Amygdala (tissue), 56 donors: ENCODE measurements at regions not wholly inside any gene's neighbourhood (a gene's known extent, or its start where the extent isn't known, plus 50 kb on each side); places are given as distances from the start of the nearest gene placed in this dataset.

Experiments used
- DNase-seq, 56 donors: peaks; one replicate each; lab custom pipeline; 2025; lab: John Stamatoyannopoulos, UW

DNA sequence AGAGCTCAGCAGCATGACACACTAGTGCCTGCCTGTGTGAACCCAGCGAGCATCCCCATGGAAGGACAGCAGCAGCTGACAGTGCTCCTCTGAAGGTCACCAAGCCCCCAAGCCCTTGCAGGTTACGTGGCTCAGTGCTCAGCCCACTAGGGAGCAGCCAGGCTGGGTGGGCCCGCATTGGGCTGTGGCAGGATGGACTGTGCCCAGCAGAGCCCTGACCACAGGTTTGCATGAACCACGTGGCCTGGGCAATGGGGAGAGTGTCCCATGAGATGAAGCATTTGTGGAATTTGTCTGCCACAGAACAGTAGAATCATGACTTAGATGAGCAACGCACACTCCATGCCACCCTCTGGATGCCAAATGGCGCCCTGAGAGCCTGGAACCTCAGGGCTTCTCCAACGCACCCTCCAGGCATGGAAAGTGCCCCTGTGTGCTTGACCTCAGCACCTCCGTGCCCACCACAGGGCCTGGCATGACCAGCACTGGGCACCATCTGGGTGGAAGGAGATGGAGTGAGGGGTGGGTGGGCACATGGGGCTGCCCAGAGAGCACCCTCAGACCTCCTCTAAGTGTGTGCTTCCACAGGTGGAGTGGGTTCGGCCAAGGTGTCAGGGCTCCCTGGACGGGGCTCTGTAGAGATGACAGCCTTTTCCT is 216.1 kb upstream of the RAB6C start:
- DNase-seq, result no peak

DNA sequence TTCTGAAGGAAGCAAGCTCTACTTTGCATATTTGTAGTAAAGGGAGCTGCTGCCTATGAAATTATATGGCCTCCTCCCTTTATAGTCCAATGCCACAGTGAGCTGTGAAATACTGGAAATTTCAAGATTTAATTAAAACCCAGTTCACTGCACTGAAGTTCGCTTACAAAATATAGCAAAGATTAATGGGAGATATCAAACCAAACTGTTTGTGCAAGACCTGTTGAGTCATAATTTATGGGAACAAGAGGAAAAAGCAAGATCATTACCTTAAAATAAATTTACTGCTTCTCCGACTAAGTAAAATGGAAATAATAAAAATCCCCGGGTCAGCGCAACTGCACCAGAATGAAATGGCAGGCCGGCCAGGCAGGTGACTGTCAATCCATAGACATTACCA is 215.5 kb upstream of the RAB6C start:
- no peak for DNase-seq

- no peak for DNase-seq
Measured at GRCh38 chr2:129764376-129765325, 214.8 kb upstream of the RAB6C start.

GRCh38 chr2:129765326-129765677 is 214.2 kb upstream of the RAB6C start:
- no peak for DNase-seq

DNA sequence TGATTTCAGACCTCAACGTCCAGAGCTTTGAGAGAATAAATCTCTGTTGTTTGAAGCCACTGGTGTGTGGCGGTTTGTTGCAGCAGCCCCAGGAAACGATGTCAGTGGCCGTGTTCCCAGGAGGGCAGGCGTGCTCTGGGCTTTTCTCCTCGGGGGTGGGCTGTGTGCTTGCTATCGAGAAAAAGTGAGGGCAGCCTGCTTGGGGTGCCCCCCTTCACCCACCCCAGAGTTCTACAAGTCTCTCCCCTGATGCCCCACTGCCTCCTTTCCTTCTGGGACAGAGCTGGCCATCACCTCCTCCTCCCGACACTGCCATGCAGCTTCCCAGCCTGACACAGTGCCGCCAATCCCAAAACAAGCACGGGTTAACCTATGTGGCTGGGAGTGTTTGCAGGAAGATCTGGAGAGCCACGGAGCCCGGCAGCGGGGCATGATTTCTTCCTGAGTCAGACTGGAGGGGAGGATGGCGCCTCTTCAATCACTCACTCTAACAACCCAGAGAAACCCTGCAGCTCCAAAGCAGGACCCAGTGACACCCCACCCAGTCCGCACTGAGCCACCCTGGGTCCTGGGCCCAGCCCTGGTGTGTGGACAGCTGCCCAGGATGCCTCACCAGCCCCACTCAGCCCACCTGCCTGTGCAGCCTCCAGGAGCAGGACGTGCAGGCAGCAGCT is 213.7 kb upstream of the RAB6C start:
- no peak for DNase-seq

DNA sequence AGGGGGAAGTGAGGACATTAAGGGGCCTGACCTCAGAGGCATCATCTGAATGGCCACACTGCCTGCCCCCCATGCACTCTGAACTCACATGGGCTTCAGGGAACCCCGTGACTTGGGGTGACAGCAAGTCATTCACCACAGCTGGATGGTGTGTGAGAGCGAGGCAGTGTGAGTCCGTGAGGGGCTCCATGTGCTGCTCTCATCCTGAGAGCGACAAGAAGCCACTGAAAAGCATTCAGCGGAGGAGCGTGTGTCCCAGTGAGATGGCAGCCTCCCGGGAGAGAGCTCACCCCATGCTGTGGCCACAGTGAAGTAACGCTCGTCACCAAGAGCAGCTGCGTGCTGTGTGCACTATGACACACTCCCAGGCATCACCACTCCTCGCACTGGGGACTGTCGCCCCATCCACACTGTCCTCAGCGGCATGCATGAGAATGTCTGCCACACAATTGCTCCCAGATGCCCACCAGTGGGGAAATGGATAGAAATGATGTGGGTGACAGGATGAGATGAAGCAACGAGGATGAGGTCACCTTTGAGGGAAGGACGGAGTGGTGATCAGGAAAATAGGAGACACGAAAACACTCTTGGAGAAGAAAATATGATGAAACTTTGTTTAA is 213.0 kb upstream of the RAB6C start:
- DNase-seq, result no peak

GRCh38 chr2:129767346-129768035 is 212.0 kb upstream of the RAB6C start:
- DNase-seq, result no peak

- DNase-seq, result no peak
Measured at GRCh38 chr2:129768036-129768386, 211.5 kb upstream of the RAB6C start.

DNA sequence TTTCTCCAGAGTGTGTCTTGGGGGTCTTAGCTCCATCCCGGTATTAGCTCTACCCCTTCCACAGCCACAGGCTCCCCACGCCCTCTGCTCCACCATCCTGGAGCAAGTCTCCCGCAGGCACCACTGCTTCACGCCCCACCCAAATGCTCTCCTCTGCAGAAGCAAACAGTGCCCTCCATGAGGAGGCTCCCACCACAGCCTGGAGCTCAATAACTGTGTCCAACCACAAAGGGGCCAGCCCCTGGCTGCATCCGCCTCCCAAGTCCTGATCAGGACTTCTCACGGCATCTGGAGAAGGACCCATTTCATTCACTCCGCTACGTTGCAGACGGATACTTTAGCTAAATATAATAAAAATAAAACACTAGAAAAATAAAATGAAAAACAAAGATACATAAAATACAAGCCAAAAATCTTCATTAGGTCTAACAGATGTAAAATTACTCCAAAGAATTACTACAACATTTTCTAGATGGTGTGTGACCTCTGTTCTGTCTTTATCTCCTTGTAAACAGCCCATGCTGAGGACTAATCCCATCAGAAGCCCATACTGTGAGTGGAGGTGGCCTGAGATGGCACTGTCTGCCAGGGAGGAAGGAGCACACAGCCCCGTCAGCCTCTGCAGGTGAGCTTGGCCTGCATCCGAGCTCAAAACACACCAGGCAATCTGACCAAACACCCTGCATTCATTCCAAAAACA is 210.8 kb upstream of the RAB6C start:
- DNase-seq, result no peak

DNA sequence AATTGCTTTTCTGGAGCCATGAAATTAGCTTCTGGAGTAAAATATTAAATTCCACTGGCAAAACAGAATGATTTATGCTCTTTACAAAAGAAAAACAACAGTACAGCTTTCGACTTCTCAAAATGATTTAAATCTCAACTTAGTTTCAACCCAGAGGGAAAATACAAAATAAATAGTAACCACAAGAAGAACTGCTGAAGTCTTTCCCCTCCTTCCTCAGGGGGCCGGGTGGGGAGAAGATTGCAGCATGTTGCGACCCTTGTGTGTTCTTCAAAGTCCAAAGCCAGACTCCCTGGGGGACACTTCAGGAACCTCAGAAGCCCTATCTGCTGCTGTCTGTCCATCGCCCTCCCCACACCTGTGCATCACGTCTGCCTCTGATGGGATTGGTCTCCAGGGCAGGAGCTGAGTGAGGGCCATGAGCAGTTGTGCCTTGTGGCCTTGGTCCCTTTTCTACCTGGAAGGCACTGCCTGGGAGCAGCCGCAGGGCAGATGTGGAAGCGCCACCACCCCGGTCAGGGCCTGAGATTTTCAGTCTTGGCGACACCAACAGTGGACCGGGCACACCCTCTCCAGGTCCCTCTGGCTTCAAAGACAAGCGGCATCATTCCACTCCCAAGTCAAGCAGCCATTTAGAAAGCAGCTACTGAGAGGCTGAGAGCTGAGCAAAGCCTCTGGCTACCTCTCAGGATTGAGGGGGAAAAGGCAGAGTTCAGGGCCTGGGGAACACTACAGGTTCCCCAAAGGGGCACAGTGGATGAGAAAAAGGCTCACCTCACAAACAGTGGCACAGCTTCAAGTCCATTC is 210.1 kb upstream of the RAB6C start:
- no peak for DNase-seq

DNA sequence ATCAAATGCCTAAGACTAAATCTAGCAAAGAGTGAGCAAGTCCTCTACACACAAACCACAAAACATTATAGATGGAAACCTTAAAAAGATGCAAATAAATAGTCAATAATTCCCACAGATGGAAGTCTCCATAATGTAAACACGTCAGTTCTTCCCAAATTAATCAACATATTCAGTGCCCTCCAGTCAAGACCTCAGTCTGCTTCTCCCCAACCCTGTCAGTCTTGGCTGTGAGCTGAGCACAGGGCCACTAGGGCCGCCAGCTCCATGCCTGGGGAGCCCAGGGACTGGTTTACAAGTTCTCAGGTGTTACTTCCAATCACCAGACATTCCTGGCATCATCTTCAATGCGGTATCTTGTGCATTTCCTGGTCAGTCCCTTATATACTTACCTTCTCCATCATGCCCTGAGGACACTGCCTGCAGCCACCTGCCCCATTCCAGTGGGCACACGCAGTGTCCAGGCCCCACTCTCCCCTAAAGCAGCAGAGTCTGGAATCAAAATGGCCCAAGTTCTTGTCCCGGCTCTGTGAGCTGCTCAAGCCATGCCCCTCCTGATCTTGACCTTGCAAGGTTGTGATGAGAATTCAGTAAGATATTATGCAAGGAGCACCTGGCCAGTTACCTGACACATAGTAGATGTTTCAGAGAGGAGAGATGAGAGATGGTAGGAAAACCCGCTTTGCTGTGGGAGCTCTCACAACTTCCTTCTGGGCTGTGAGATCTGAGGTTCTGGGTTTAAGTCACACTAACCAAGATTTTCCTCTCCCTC is 207.9 kb upstream of the RAB6C start:
- DNase-seq, result no peak

- no peak for DNase-seq
Measured at GRCh38 chr2:129772190-129772579, 207.3 kb upstream of the RAB6C start.

- no peak for DNase-seq
Measured at GRCh38 chr2:129775952-129776653, 203.4 kb upstream of the RAB6C start.

DNA sequence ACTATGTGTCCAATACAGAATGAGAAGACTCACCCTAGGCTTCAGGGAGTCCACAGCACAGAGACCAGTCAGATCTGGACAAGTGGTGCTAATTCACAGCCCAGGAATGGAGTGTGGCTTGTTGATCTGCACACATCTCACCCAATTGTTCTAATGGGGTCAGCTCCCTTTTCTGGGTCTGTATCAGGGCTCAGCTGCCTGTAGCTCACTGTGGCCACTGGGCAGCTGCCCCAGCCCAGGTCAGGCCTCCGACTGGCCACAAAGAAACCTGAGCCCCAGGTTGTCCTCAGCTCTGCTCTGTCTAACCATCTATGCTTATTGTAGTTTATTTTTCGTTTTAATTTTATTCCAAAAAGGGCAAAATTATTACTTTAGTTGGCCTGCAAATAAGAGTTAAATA is 202.3 kb upstream of the RAB6C start:
- no peak for DNase-seq

DNA sequence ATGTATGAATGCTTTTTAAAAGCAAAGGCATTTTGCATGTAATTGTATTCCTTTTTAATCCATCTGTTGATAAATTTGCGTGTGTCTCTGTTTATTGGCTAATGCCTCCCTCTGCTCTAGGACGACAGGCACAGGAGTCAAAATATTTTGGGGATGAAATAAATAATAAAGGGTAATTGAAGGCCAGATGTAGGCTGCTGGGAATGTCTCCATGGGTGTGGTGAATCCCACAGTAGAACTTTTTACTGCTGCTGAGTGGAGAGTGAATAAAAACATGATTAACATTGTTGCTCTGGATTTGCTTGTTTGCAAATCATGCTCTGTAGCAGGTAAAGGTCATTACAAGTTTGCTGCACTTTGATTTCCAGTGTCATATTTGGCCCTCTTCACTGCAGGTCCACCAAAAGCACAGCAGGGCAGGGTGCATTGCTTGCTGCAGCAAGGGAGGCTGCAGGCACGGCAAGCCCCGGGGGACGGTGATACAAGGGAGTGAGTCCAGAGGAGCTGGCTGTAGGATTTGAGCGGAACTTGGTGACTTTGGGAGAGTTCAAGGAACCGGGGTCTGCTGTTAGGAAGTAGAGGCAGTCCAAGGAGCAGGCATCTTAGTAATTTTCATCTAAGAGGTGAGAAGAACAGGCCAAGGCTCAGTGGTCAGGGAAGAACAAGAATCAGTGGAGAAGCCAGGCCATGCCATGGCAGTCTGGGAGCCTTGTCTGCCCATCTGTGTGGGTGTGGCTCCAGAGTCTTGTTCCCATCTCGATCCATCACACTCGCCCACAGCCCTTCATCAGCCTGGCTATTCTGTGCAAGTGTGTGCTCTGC is 201.5 kb upstream of the RAB6C start:
- no peak for DNase-seq

- no peak for DNase-seq
Measured at GRCh38 chr2:129778584-129778877, 200.9 kb upstream of the RAB6C start.

GRCh38 chr2:129779783-129780182 is 199.7 kb upstream of the RAB6C start:
- DNase-seq, result no peak
